ENCODE measurements at regions not wholly inside any gene's neighbourhood (a gene's known extent, or its start where the extent isn't known, plus 50 kb on each side); places are given as distances from the start of the nearest gene placed in this dataset.
A peak's percentile ranks its signal among the peaks of the same experiment; 100 is the strongest.

GRCh38 chr9:7284117-7284516 lies 515.5 kb downstream of the DMAC1 start:
- no peaks in the 10 kb centered on the region for H3K4me1 ChIP-seq (ENCODE audit: control insufficient read depth in 2 of 3, insufficient read depth in 2 of 3, low read depth in 1 of 3, low read length in 3 of 3)
- FAIRE-seq (no peak), DNase-seq (no peak)
- H3K9ac ChIP-seq (ENCODE audit: low read length in 3 of 3): no peak overlapping the region
- TF ChIP-seq, protein P1, sequence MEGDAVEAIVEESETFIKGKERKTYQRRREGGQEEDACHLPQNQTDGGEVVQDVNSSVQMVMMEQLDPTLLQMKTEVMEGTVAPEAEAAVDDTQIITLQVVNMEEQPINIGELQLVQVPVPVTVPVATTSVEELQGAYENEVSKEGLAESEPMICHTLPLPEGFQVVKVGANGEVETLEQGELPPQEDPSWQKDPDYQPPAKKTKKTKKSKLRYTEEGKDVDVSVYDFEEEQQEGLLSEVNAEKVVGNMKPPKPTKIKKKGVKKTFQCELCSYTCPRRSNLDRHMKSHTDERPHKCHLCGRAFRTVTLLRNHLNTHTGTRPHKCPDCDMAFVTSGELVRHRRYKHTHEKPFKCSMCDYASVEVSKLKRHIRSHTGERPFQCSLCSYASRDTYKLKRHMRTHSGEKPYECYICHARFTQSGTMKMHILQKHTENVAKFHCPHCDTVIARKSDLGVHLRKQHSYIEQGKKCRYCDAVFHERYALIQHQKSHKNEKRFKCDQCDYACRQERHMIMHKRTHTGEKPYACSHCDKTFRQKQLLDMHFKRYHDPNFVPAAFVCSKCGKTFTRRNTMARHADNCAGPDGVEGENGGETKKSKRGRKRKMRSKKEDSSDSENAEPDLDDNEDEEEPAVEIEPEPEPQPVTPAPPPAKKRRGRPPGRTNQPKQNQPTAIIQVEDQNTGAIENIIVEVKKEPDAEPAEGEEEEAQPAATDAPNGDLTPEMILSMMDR (IDR thresholded peaks at IDR 0.05; ENCODE audit: borderline replicate concordance, extremely low read depth, insufficient read depth): no peak
- no peaks in the 10 kb centered on the region for H3K27me3 ChIP-seq (ENCODE audit: control insufficient read depth, insufficient read depth, low read length)
- intact Hi-C loops (cut with DNase I): no loop called here
- no peaks in the 10 kb centered on the region for H3K9me3 ChIP-seq (ENCODE audit: control insufficient read depth in 2 of 3, insufficient read depth in 1 of 3, low read length in 3 of 3)
- no peaks in the 10 kb centered on the region for H3K36me3 ChIP-seq (ENCODE audit: control insufficient read depth in 2 of 3, insufficient read depth in 3 of 3, low read length in 3 of 3)
- H3K4me3 ChIP-seq (ENCODE audit: low read length in 3 of 3): no peak overlapping the region
- no peak overlapping the region for H3K27ac ChIP-seq (ENCODE audit: low read depth in 2 of 2, low read length in 2 of 2)

- intact Hi-C loops (cut with DNase I): no loop called here
- Histone ChIP-seq H3K9me3 (ENCODE audit: control insufficient read depth in 2 of 3, insufficient read depth in 1 of 3, low read length in 3 of 3) (no peaks in the 10 kb centered on the region), H3K36me3 (ENCODE audit: control insufficient read depth in 2 of 3, insufficient read depth in 3 of 3, low read length in 3 of 3) (no peaks in the 10 kb centered on the region), H3K27me3 (ENCODE audit: control insufficient read depth, insufficient read depth, low read length) (no peaks in the 10 kb centered on the region), H3K4me1 (ENCODE audit: control insufficient read depth in 2 of 3, insufficient read depth in 2 of 3, low read depth in 1 of 3, low read length in 3 of 3) (peaks cover 0 to 3% (median 0%) of the 10 kb centered on the region in 3 donors), H3K9ac (ENCODE audit: low read length in 3 of 3) (no peak overlapping the region), H3K27ac (ENCODE audit: low read depth in 2 of 2, low read length in 2 of 2) (no peak overlapping the region), H3K4me3 (ENCODE audit: low read length in 3 of 3) (no peak overlapping the region)
- DNase-seq (peak in 3 of 5 donors; percentile 43 to 74 (median 56)), FAIRE-seq (no peak)
- TF ChIP-seq, protein P1 (IDR thresholded peaks at IDR 0.05; ENCODE audit: borderline replicate concordance, extremely low read depth, insufficient read depth): no peak
Observed at GRCh38 chr9:7273575-7273974, 515.8 kb downstream of the KDM4C start.

DNA sequence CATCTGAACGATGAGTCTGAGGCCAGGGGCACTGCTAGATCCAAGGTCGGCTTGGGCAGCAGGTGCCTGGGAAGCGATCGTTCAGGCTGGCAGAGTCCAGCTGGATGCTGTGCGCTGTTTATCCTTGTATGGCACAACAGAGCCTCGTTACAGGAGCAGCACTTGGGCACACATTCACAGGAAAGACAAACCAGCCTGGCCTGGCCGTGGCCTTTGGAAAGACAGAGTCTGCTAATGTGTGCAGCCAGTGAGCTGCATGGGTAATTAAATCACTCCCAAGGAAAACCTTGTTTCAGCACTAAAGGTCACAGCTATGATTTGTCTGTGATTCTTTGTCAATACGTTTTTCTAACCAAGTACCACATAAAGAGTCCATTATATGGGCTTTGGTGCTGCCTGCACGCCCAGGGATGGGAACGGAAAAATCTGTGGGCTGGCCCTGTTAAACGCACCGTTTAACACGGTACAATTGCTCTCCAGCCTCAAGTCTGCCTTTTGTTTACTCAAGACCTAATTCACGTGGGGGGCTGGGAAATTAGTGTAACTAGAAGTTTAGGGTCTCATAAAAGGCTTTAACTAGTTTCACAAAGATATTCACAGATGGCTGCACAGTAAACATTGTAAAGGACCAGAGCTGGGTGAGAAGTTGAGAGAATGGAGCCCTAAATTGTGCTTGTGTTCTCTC lies 509.3 kb downstream of the KDM4C start:
- Histone ChIP-seq H3K27ac (ENCODE audit: low read depth in 2 of 2, low read length in 2 of 2) (no peak overlapping the region), H3K27me3 (ENCODE audit: control insufficient read depth, insufficient read depth, low read length) (no peaks in the 10 kb centered on the region), H3K36me3 (ENCODE audit: control insufficient read depth in 2 of 3, insufficient read depth in 3 of 3, low read length in 3 of 3) (no peaks in the 10 kb centered on the region), H3K4me1 (ENCODE audit: control insufficient read depth in 2 of 3, insufficient read depth in 2 of 3, low read depth in 1 of 3, low read length in 3 of 3) (peaks cover 0 to 3% (median 2%) of the 10 kb centered on the region in 3 donors), H3K9ac (ENCODE audit: low read length in 3 of 3) (no peak overlapping the region), H3K4me3 (ENCODE audit: low read length in 3 of 3) (no peak overlapping the region), H3K9me3 (ENCODE audit: control insufficient read depth in 2 of 3, insufficient read depth in 1 of 3, low read length in 3 of 3) (no peaks in the 10 kb centered on the region)
- TF ChIP-seq, protein P1 (IDR thresholded peaks at IDR 0.05; ENCODE audit: borderline replicate concordance, extremely low read depth, insufficient read depth): no peak
- DNase-seq (peak in 4 of 5 donors; percentile 67 to 91 (median 80)), FAIRE-seq (no peak)
- intact Hi-C loops (cut with DNase I): no loop called here
